PC-9 (cell line): ENCODE measurements at regions not wholly inside any gene's neighbourhood (a gene's known extent, or its start where the extent isn't known, plus 50 kb on each side); places are given as distances from the start of the nearest gene placed in this dataset.

Experiments
- BruUV-seq: library from RNA; stranded (reverse); fragments of 400-500 nt; replicated peaks from 2 replicates; lab custom pipeline; 2021; lab: Mats Ljungman, UMichigan
- CTCF ChIA-PET: fragments of 300-600 bp; sonication (Branson Sonifier 250); formaldehyde crosslinking; loops from one replicate; lab custom pipeline; 2022; ENCODE audit warnings: antibody characterized with exemption; lab: Charles Lee
- POLR2A ChIA-PET: fragments of 300-600 bp; sonication (Branson Sonifier 250); formaldehyde crosslinking; loops from one replicate; lab custom pipeline; 2022; ENCODE audit warnings: antibody characterized with exemption; ENCODE audit not compliant: unreplicated experiment; lab: Charles Lee
- DNase-seq, 2 experiments: peaks; one replicate each; pipeline versions ENCODE4 v3.0.0 to v3.0.0-alpha.2; 2015 to 2022; ENCODE audit warnings: mixed read lengths in 1 of 2
- H2AFZ ChIP-seq: fragments of 200-600 bp; sonication (generic); 2 replicates; pipeline ENCODE4 v1.8.1; 2017; ENCODE audit warnings: antibody characterized with exemption
- H3F3A ChIP-seq: fragments of 200-600 bp; sonication (generic); 2 replicates; pipeline ENCODE4 v1.8.1; 2017; ENCODE audit warnings: antibody characterized with exemption, mild to moderate bottlenecking, low read depth; ENCODE audit not compliant: insufficient read depth
- H3K27ac ChIP-seq: fragments of 200-600 bp; sonication (generic); 2 replicates; pipeline ENCODE4 v1.6.1; 2016; ENCODE audit warnings: mixed run types
- H3K27me3 ChIP-seq: fragments of 200-600 bp; sonication (generic); 2 replicates; pipeline ENCODE4 v1.6.1; 2016; ENCODE audit warnings: low read depth, mixed run types; ENCODE audit not compliant: insufficient read depth
- H3K36me3 ChIP-seq: fragments of 200-600 bp; sonication (generic); 2 replicates; pipeline ENCODE4 v1.6.1; 2016; ENCODE audit warnings: low read depth, mixed run types
- H3K4me1 ChIP-seq: fragments of 200-600 bp; sonication (generic); replicated peaks from 2 replicates; pipeline ENCODE4 v1.6.1; 2016; ENCODE audit warnings: mixed run types; ENCODE audit not compliant: insufficient read depth
- H3K4me2 ChIP-seq: fragments of 200-600 bp; sonication (generic); 2 replicates; pipeline ENCODE4 v1.6.1; 2017; ENCODE audit warnings: mixed run types
- H3K4me3 ChIP-seq: fragments of 200-600 bp; sonication (generic); 2 replicates; pipeline ENCODE4 v1.6.1; 2016; ENCODE audit warnings: mixed run types
- H3K79me2 ChIP-seq: fragments of 200-600 bp; sonication (generic); 2 replicates; pipeline ENCODE4 v1.6.1; 2017; ENCODE audit warnings: low read depth, mixed run types
- H3K9me2 ChIP-seq: fragments of 200-600 bp; sonication (generic); 2 replicates; pipeline ENCODE4 v1.8.1; 2017; ENCODE audit warnings: mild to moderate bottlenecking; ENCODE audit not compliant: insufficient read depth
- H3K9me3 ChIP-seq: fragments of 200-600 bp; sonication (generic); 2 replicates; pipeline ENCODE4 v1.8.1; 2016; ENCODE audit warnings: low read depth; ENCODE audit not compliant: insufficient read depth
- H4K20me1 ChIP-seq: fragments of 200-600 bp; sonication (generic); 2 replicates; pipeline ENCODE4 v1.8.1; 2017; ENCODE audit not compliant: insufficient read depth
- EZH2 ChIP-seq: fragments of 200-600 bp; sonication (generic); IDR thresholded peaks from 2 replicates; pipeline ENCODE4 v1.8.0; 2017; ENCODE audit warnings: antibody characterized with exemption, low read depth
- intact Hi-C: fragments of 100-400 bp; cut with micrococcal nuclease; formaldehyde crosslinking; loops from one replicate; pipeline ENCODE4 v1.10.0; 2022; ENCODE audit not compliant: unreplicated experiment
- TF ChIP-seq, protein P1 (sequence below): fragments of 200-600 bp; sonication (generic); conservative IDR thresholded peaks from 2 replicates; pipeline ENCODE4 v1.6.1; 2017; ENCODE audit warnings: mixed run types, antibody characterized with exemption, mild to moderate bottlenecking, moderate library complexity

- DNase-seq = no peak
- POLR2A ChIA-PET = no interaction called here
Measured at GRCh38 chr3:103181160-103181559, 746.3 kb downstream of the ZPLD1 start.

DNA sequence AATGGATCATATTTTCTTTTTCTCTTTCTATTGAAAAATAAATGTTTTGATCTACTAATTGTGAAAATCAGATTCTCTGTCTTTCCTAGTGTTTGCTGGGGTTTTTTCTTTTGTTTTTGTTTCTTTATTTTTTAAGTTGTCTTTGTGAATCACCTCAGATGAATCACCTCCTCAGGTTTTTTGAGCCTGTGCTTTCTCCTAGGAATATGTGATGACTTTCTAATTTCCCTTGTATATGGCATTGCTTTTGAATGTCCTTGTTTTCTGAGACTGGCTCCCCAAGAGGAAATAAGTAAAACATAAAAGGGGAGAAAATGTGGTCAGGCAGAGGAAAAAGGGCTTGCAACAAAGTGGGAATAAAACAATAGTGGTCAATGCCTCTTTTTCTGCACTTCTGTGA is 750.0 kb downstream of the ZPLD1 start:
- no peaks in the 10 kb centered on the region for H3F3A ChIP-seq
- CTCF ChIA-PET = no interaction called here
- no peak overlapping the region for H3K27ac ChIP-seq
- H3K36me3 ChIP-seq = no peaks in the 10 kb centered on the region
- H3K4me2 ChIP-seq = no peak overlapping the region
- H3K4me1 ChIP-seq = 0 out of 2 replicates have a peak, but pooled peaks cover 6% of the 10 kb centered on the region
- POLR2A ChIA-PET = no interaction called here
- H2AFZ ChIP-seq = no peak overlapping the region
- no peaks in the 10 kb centered on the region for H3K9me3 ChIP-seq
- no peaks in the 10 kb centered on the region for H4K20me1 ChIP-seq
- intact Hi-C loops = no loop called here
- BruUV-seq = no TSS peak
- H3K79me2 ChIP-seq = no peaks in the 10 kb centered on the region
- no peaks in the 10 kb centered on the region for H3K9me2 ChIP-seq
- DNase-seq = no peak
- H3K27me3 ChIP-seq = no peaks in the 10 kb centered on the region
- no peak overlapping the region for H3K4me3 ChIP-seq
- TF ChIP-seq EZH2 = no peak
- TF ChIP-seq, protein P1, sequence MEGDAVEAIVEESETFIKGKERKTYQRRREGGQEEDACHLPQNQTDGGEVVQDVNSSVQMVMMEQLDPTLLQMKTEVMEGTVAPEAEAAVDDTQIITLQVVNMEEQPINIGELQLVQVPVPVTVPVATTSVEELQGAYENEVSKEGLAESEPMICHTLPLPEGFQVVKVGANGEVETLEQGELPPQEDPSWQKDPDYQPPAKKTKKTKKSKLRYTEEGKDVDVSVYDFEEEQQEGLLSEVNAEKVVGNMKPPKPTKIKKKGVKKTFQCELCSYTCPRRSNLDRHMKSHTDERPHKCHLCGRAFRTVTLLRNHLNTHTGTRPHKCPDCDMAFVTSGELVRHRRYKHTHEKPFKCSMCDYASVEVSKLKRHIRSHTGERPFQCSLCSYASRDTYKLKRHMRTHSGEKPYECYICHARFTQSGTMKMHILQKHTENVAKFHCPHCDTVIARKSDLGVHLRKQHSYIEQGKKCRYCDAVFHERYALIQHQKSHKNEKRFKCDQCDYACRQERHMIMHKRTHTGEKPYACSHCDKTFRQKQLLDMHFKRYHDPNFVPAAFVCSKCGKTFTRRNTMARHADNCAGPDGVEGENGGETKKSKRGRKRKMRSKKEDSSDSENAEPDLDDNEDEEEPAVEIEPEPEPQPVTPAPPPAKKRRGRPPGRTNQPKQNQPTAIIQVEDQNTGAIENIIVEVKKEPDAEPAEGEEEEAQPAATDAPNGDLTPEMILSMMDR = no peak

More at GRCh38 chr3:103181160-103181559, 746.3 kb downstream of the ZPLD1 start:
- H3K36me3 ChIP-seq = no peaks in the 10 kb centered on the region
- H3K4me1 ChIP-seq = 0 out of 2 replicates have a peak, but pooled peaks cover 6% of the 10 kb centered on the region
- H4K20me1 ChIP-seq = no peaks in the 10 kb centered on the region
- intact Hi-C loops = no loop called here
- no peaks in the 10 kb centered on the region for H3F3A ChIP-seq
- TF ChIP-seq, protein P1 = no peak
- no peak for TF ChIP-seq EZH2
- H3K4me3 ChIP-seq = no peak overlapping the region
- no peak overlapping the region for H2AFZ ChIP-seq
- no peaks in the 10 kb centered on the region for H3K9me2 ChIP-seq
- no peaks in the 10 kb centered on the region for H3K79me2 ChIP-seq
- no TSS peak for BruUV-seq
- no peaks in the 10 kb centered on the region for H3K27me3 ChIP-seq
- H3K27ac ChIP-seq = no peak overlapping the region
- CTCF ChIA-PET = no interaction called here
- H3K9me3 ChIP-seq = no peaks in the 10 kb centered on the region
- H3K4me2 ChIP-seq = no peak overlapping the region

DNA sequence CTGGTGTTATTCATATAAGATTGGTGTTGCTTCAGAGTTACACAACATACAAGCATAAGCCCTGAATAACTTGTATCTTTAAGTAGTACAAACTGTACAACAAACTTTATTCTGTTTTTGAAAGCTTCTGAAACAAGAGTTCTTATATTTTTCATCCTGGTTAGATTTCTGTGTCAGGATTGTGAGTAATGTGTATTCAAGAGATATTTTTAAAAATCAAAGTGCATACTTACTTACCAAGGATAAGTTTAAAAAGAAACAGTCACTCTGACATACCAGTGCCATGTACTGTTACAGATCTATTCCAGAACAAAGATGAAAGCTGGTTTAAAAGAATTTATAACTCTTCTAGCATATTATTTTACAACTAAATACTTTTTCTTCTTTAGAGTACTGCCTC is 755.1 kb downstream of the ZPLD1 start:
- no TSS peak for BruUV-seq
- POLR2A ChIA-PET = no interaction called here
- intact Hi-C loops = no loop called here

More for the DNA sequence above, 755.1 kb downstream of the ZPLD1 start:
- Histone ChIP-seq H3F3A (no peaks in the 10 kb centered on the region), H4K20me1 (no peaks in the 10 kb centered on the region), H3K4me1 (no peaks in the 10 kb centered on the region), H3K36me3 (no peaks in the 10 kb centered on the region), H3K9me3 (no peaks in the 10 kb centered on the region), H3K9me2 (no peaks in the 10 kb centered on the region), H3K4me3 (no peak overlapping the region), H3K79me2 (no peaks in the 10 kb centered on the region), H3K27ac (no peak overlapping the region), H2AFZ (no peak overlapping the region), H3K4me2 (no peak overlapping the region), H3K27me3 (no peaks in the 10 kb centered on the region)
- TF ChIP-seq, protein P1 = no peak
- TF ChIP-seq EZH2 = no peak
- DNase-seq = no peak
- CTCF ChIA-PET = no interaction called here
